Smooth muscle cell of the brain vasculature (primary cell): ENCODE measurements at regions not wholly inside any gene's neighbourhood (a gene's known extent, or its start where the extent isn't known, plus 50 kb on each side); places are given as distances from the start of the nearest gene placed in this dataset.

ENCODE experiments used
- DNase-seq: peaks from one replicate; pipeline ENCODE4 v3.0.0-alpha.2; 2012; ENCODE audit warnings: low read depth, low spot score

- no peak for DNase-seq
Measured at GRCh38 chr2:15882761-15883497, 57.4 kb upstream of the MYCN start.

- no peak for DNase-seq
Measured at GRCh38 chr2:15883684-15884083, 56.7 kb upstream of the MYCN start.

GRCh38 chr2:15884790-15885189 lies 55.6 kb upstream of the MYCN start:
- DNase-seq = no peak

DNA sequence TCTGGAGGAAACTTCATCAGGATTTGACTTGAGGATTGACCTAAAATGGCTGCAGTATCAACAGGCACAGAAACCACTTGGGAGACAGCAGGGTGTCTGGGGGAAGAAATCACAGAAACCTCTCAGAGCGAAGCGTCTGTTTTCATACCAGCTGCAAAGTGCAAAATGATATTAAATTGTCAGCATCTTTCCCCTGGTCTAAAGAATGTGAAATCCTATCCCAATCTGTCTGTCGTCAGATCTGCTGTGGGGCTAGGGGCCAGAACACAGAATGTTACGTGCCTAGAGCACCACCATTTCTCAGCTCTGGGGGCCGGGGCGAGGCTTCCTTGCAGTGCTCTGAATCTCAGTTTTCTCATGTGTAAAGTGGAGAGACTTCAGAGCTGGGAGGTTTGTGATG lies 54.1 kb upstream of the MYCN start:
- DNase-seq = no peak

GRCh38 chr2:15889442-15890123 lies 50.8 kb upstream of the MYCN start:
- no peak for DNase-seq

- no peak for DNase-seq
Measured at GRCh38 chr2:15890124-15890754, 50.1 kb upstream of the MYCN start.
